Spleen (tissue), 7 donors: ENCODE measurements at regions not wholly inside any gene's neighbourhood (a gene's known extent, or its start where the extent isn't known, plus 50 kb on each side); places are given as distances from the start of the nearest gene placed in this dataset.

Experiments
- POLR2A ChIP-seq, 3 donors: fragments of 450-650 bp; IDR thresholded peaks; one replicate each; pipeline ENCODE4 v1.5.1; 2017; ENCODE audit warnings: antibody characterized with exemption in 3 of 3, mild to moderate bottlenecking in 1 of 3
- POLR2AphosphoS5 ChIP-seq, 3 donors: sonication (generic); formaldehyde crosslinking; IDR thresholded peaks; one replicate each; pipeline ENCODE4 v1.5.1; 2017; ENCODE audit warnings: antibody characterized with exemption in 3 of 3
- TF ChIP-seq, protein P1 (sequence below), 11 experiments: fragments of 200-600 bp in 7 of 11; fragments of 450-650 bp in 4 of 11; sonication (generic) in 4 of 11; IDR thresholded peaks in 8 of 11; conservative IDR thresholded peaks in 3 of 11; 1 replicate in 7 of 11; 2 replicates in 4 of 11; pipeline versions ENCODE4 v1.4.0 to v1.8.0; 2016 to 2021; ENCODE audit warnings: antibody characterized with exemption in 11 of 11, inconsistent platforms in 4 of 11, mild to moderate bottlenecking in 1 of 11
- donor health status: DM: no; HTN: no; CAD: no; lungs with moderate emphysema.
- donor health status: DM: no; HTN: no; CAD: no.
- donor health status: DM: no; HTN: no; CAD: no.

DNA sequence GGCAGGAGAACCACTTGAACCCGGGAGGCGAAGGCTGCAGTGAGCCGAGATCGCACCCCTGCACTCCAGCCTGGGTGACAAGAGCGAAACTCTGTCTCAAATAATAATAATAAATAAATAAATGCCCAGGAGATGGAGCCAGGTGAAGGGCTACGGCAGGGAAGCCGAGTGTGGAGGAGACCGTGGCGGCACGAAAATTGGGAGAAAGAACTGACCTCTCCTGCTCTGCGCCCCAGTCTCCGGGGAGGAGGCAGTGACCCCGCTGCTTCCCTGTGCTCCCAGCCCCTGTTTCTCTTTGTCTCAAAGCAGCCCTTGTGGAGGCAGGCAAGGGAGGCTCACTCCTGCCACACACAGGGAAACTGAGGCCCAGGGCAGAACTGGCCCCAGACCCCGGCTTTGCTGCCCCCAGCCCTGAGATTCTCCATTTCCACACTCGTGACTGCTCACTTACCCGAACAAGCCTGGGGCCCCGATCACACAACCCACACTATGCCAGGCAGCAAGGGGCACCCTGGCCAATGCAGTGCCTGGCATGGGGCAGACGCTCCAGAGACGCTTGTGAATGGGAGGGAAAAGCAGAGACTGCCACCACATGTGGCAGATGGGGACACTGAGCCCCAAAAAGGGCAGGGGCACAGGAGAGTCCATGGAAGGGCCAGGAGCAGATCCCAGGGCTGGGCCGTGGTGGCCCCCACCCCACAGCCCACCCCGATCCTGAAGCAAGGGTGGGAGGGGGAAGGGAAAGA, 80.4 kb upstream of the PRR5 start:
- TF ChIP-seq POLR2A (IDR thresholded peaks at IDR 0.05) (no peak), POLR2AphosphoS5 (IDR thresholded peaks at IDR 0.05) (no peak)
- TF ChIP-seq, protein P1, sequence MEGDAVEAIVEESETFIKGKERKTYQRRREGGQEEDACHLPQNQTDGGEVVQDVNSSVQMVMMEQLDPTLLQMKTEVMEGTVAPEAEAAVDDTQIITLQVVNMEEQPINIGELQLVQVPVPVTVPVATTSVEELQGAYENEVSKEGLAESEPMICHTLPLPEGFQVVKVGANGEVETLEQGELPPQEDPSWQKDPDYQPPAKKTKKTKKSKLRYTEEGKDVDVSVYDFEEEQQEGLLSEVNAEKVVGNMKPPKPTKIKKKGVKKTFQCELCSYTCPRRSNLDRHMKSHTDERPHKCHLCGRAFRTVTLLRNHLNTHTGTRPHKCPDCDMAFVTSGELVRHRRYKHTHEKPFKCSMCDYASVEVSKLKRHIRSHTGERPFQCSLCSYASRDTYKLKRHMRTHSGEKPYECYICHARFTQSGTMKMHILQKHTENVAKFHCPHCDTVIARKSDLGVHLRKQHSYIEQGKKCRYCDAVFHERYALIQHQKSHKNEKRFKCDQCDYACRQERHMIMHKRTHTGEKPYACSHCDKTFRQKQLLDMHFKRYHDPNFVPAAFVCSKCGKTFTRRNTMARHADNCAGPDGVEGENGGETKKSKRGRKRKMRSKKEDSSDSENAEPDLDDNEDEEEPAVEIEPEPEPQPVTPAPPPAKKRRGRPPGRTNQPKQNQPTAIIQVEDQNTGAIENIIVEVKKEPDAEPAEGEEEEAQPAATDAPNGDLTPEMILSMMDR (IDR thresholded peaks at IDR 0.05 in 8 of 11, conservative IDR thresholded peaks at IDR 0.05 in 3 of 11) = no peak
